Body of pancreas (tissue), 4 donors: ENCODE measurements at regions not wholly inside any gene's neighbourhood (a gene's known extent, or its start where the extent isn't known, plus 50 kb on each side); places are given as distances from the start of the nearest gene placed in this dataset.

Experiments
- POLR2A ChIP-seq, 3 donors: fragments of 450-650 bp; IDR thresholded peaks; one replicate each; pipeline ENCODE4 v1.6.1; 2016; ENCODE audit warnings: antibody characterized with exemption in 3 of 3, mild to moderate bottlenecking in 2 of 3
- TF ChIP-seq, protein P1 (sequence below), 7 experiments: fragments of 450-650 bp in 4 of 7; fragments of 200-600 bp in 3 of 7; sonication (generic) in 3 of 7; IDR thresholded peaks; one replicate each; pipeline ENCODE4 v1.5.1; 2016 to 2019; ENCODE audit warnings: antibody characterized with exemption in 7 of 7

DNA sequence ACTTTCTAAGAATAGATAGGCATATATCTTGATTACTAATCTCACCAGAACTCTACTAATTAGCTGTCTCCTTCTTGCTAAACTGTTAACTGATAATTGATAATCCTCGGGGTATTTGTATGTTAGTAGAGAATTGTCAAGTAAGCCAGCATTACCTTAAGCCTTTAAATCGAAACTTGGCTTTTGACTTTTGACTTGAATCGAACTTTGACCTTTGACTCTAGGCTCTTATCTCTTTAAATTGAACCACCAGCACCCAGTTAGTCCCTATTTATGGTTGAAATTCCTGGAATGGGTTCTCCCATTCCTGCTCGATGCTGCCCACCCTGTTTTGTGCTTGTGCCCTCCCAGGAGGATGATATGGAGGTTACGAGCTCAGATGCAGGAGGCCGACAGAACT is 244.4 kb downstream of the TGFB2 start:
- TF ChIP-seq, protein P1, sequence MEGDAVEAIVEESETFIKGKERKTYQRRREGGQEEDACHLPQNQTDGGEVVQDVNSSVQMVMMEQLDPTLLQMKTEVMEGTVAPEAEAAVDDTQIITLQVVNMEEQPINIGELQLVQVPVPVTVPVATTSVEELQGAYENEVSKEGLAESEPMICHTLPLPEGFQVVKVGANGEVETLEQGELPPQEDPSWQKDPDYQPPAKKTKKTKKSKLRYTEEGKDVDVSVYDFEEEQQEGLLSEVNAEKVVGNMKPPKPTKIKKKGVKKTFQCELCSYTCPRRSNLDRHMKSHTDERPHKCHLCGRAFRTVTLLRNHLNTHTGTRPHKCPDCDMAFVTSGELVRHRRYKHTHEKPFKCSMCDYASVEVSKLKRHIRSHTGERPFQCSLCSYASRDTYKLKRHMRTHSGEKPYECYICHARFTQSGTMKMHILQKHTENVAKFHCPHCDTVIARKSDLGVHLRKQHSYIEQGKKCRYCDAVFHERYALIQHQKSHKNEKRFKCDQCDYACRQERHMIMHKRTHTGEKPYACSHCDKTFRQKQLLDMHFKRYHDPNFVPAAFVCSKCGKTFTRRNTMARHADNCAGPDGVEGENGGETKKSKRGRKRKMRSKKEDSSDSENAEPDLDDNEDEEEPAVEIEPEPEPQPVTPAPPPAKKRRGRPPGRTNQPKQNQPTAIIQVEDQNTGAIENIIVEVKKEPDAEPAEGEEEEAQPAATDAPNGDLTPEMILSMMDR (IDR thresholded peaks at IDR 0.05): no peak
- TF ChIP-seq POLR2A (IDR thresholded peaks at IDR 0.05): no peak
